HG03039 (cell line): ENCODE measurements at regions not wholly inside any gene's neighbourhood (a gene's known extent, or its start where the extent isn't known, plus 50 kb on each side); places are given as distances from the start of the nearest gene placed in this dataset.
"Not testable (repeated sequence)": the region's sequence is repeated elsewhere in the genome, so short reads cannot be mapped to it uniquely, and the experiment has no call there.

Experiments
- ATAC-seq: cut with Tn5 transposase; IDR thresholded peaks from one replicate; pipeline ENCODE4 v1.9.1; 2021; ENCODE audit warnings: mild to moderate bottlenecking, moderate library complexity; ENCODE audit not compliant: unreplicated experiment

DNA sequence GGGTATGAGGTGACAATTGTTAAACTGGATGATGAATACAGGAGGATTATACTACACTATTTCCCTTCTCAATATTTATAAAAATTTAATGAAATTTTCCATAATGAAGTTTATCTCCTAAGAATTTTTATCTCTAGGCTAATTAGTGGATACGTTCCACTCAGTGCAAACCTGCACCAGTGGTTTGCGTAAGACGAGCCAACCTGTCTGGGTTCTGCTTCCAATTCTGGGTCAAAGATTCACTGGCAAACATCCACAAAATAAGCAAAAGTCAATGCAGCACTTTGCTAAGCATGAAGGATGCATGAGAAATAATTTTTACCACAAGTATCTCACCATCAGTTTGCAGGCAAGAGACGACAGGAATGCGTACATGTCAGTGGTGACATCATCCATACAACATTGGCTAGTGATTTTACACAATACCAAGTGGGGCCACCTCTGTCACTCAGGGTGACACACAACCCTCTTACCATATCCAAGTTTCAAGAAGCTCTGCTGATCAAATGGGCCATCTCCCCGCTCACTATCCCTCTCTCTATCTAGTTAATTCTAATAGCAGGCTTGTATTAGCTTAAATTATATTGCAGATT, 51.7 kb downstream of the FAM50B start:
- ATAC-seq = no peak

DNA sequence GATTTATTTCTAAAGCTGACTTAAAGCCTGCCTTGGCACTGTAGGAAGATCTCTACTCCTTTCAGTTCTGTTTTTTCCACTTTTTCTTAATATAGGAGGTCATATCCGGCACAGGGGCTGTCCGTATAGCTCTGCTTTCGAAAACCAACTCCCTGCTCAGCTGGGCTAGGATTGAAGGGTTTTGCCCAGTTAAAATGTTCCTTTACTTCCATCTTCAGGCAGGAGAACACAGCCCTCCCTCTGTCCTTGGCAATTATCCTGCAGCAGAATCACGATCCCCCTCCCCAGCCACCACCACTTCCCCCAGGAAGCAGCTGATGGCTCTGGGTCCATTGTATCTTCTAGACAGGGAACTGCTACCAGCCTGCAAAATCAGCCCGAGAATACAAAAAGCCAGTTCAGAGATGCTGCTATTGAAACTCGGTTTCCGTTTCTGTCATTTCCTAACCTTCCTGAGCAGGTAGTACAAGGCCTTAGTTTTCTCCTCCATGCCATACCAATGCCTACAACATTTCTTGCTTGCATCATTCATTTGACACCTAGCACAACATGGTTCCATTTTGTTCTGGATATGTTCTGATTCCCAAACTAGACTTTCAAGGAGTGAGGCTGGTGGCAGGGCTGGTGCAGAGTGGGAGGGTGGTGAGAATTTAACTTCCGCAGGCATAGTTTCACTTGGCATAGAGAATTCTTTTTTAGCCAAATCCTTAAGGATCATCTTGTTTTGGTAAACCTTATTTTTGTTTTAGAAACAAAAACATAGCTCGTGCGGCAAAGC, 53.9 kb downstream of the FAM50B start:
- ATAC-seq = no peak

DNA sequence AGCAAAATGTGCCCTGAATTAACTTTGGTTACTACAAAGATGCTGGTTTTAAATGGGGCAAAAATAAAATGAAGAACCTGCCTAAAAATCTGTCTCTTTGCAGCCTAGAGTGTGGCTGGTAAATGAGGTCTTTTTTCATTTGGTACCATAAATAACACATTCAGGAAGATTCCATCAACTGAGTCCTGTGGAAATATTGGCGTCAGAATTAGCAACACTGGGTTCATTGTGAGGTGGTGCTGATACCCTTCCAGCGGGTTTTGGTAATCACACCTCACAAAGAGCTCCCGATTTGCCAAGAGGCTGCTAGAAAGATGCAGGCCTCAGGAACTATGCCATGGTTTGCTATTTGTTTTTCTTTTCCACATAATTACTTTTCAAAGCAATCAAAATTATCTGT, 55.3 kb downstream of the FAM50B start:
- ATAC-seq = no peak

DNA sequence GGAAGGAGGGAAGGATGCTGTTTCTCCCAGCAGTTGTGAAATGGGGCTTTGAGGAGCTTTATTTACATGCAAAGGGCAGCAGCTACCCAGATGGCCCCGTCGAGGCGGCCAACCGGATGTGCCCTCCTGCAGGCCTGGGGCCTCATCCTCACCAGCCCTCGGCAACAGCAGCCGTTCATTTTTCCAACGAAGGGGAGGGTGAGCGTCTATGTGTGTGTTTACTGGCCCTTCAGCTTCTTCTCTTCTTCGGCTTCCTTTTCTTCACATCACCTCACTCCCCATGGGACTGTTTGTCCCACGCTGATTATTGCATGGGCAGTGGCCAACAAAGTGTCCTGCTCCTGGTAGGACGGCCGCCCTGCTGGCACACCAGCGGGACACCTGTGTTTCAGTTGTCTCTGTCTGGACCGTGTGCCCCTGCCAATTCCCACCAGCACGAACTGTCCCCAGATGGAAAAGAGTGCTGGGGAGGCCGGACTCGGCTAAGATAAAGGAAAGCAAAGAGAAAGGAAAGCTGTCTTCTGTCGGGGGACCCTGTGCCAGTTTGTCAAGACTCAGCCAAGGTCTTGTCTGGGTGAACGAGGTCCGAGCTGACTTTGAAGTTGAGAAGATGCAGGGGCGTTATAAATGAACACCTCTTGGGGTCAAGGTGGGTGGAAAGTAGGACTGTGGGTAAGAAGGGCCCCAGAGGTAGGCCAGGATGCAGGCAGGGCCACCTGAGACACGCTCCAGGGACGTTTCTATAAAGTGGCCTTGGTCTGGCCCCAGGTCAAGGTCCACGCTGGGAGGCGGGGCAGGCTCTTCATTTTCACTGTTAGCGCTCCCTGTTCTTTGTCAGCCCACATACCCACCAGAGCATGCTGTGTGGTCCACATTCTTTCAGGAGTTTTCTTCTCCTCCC, 57.0 kb downstream of the FAM50B start:
- ATAC-seq = no peak

DNA sequence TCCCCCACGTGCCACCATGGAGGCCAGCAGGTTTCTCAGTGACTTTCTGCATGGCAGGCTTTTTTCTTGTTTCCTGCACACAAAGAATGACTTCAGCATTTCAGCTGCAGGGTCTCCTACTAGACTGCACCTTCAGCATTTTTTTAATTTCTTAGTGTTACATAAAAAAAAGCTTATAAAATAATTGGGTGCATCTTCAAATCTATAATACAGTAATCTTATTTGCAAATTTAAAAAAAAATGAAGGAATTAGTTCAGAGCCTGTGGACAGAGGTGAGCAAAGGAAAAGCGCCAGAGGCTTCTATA, 57.6 kb downstream of the FAM50B start:
- no peak for ATAC-seq

DNA sequence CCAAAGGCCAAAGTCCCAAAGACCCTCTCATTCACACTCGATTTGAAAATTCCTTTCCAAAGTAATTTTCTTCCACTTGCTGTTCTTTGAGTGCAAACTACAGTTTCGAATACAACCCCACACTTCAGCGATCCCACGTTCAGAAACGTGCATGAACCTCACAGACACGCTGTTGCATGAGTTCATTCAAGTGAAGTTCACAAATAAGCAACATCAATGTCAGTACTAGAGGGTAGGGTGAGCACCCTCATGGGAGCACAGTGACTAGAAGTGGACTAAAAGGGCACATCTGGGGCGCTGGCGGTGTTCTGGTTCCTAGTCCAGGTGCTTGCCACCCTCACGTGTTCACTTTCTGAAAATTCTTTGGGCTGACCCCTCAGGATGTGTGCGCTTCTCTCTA, 59.0 kb downstream of the FAM50B start:
- ATAC-seq = no peak

DNA sequence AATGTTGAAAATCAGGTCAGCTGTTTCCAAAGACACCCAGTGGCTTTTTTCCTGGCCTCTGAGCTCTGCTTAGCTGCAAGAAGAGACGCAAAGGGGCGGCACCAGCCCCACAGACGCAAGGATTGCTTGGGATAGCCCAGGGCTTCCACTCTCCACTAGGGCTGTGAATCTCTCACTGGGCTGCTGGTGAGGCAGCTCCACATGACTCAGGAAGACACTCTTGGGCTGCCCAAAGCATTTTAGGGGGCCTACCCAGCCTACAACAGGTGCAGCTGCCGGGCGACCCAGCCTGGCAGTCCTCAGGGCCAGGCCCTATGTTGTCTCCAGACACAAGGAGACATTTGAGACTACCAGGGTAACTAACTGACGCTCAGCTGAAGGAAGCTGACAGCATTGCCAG, 59.8 kb downstream of the FAM50B start:
- no peak for ATAC-seq

DNA sequence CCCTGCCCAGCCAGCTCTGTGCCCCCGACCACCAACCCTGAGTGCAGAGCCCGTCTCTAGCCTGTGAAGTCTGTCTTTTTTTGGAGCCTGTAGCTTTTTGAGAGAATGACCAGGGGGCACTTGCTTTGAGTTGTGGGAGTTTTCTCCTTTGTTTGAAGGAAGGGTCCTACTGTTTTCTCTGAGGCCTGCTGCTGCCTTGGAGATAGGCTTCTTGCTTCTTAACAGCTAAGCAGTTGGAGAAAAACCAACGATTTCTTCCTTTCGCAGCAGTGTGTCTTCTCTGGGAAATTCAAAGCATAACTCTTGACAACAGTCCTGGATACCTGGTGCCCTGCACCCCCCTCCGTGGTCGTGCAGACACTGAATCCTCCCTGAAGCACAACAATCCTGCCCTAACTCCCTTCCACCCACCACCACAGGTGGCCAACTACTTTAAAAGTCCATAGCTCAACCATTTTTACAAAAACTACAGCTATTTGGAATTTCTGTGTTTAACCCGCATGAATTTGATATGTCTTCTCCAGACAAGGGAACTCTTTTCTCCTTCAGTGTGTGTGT, 61.0 kb downstream of the FAM50B start:
- ATAC-seq = no peak

DNA sequence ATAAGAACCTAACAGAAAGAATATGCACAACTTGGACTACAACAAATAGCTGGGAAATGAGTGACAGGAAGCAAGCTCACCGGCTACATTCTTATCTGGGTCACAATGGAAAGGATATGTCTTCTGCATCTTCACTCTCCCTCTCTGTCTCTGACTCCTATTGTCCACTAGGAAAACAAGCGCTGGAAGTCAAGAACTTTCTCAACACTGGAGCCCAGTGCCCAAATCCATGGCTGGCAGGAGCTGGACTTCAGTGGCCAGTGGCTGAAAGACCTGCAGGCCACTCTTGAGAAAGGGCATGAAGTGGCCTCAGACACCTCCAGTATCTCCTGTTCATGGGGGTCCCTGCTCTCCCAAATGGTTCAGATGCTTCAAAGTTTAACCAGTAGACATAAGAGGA, 62.0 kb downstream of the FAM50B start:
- ATAC-seq = no peak

DNA sequence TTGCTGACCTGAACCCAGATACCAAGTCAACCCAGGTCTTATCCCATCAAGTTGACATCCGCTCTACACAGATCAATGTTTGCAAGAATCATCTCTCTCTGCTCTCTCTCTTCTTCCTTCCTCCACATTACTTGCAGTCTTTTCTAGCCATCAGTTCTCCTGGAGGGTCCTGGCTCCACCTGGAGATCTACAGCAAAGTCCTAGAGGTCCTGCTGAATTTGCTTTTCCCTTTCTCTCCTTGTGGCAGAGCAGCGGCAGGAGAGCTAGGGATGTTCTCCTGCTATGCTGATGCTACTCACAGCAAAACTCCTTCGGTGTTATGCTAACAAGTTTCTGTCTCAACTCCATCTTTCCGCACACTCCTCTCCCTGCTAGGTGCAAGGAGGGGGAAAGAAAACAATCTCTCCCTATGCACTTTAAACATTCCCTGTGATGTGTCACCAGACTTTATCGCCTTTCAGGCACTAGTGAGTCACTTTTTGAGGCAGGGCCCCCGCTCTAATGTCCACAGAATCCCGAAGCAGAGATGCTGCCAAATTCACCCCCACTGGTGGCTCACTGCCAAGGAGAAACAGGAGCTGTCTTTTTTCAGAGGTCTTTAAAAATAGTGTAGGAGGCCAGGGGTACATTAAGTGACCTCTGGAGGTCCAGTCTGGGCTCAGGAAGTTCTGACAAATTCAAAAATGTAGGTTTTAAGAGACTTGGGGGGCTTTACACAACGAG, 62.6 kb downstream of the FAM50B start:
- ATAC-seq = no peak

DNA sequence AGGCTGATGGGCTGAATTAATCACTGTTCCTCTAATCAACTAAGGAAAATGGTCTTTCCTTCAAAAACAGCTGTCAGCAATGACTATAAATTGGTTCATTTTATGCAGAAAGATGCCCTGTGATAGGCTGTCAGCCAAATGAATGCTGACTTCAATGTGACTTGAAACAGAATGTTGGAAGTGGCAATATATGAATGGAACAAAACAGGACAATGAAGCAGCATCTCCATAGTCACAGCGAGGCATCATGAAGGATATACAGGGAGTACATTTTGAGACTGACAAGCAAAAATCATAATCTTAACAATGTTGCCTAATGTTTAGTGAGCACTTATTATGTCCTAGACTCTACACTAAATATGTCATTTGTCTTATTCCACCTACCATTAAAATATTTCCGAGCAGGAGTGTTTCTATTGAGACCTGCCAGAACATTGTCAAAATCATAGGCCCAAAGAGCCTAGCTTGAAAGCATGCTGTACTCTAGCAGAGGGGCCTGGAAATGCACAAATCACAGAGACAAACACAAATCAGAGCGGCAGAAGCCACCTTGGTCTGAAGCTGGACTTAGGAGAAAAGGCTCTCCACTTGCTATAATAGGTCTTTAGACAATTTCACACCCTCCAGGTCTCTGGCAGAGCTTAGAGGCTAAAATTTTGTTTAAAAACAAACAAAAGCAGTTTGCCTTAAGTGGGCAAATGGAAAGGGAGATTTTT, 63.3 kb downstream of the FAM50B start:
- ATAC-seq = no peak

DNA sequence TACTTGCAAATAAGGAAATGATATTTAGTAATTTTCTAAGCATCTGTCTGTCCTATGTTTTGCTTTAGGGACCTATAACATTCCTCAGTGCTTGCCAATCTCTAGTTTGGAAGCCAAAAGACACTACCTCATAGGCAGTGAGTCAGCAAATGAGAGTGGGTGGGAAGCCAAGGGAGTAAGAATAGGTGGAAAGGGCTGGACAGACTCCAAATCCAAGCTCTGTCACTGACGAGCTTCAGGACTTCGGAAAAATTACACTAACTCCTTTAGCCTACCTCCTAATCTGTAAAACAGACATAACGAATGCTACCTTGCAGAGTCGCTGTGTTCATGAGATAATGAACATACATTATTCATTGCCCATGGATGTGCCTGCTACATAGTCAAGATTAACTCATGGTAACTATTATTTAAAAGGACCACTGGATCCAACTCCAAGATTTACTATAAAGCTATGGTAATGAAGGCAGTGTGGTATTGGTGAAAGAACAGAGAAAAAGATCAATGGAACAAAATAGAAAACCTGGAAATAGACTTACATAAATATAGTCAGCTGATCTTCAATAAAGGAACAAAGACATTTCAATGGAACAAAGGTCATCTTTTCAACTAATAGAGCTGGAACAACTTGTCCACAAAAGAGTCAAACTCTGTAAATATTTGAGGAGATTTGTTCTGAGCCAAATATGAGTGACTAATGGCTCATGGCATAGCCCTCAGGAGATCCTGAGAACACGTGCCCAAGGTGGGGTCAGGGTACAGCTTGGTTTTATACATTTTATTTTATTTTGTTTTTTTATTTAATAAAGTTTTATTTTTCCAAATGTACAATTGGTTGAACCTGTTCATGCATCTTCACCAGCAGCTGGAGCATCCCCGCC, 64.1 kb downstream of the FAM50B start:
- no peak for ATAC-seq

DNA sequence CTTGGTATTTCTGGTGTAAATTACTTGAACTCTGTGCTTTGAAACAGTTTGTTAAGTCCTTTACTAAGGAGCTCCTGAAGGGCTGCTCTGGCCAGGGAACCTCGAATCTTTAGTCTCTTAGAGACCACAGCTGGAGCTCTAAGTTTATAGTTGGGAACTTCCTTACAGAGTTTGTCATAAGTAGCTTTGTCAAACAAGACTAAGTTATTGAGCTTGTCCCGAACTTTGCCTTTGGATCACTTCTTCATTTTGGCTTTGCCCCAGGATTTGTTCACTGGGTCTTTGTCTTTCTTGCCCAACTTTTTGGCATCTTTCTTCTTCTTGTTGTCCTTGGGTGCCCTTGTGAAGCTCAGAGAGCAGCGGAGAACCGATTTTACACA, 64.8 kb downstream of the FAM50B start:
- ATAC-seq = no peak

DNA sequence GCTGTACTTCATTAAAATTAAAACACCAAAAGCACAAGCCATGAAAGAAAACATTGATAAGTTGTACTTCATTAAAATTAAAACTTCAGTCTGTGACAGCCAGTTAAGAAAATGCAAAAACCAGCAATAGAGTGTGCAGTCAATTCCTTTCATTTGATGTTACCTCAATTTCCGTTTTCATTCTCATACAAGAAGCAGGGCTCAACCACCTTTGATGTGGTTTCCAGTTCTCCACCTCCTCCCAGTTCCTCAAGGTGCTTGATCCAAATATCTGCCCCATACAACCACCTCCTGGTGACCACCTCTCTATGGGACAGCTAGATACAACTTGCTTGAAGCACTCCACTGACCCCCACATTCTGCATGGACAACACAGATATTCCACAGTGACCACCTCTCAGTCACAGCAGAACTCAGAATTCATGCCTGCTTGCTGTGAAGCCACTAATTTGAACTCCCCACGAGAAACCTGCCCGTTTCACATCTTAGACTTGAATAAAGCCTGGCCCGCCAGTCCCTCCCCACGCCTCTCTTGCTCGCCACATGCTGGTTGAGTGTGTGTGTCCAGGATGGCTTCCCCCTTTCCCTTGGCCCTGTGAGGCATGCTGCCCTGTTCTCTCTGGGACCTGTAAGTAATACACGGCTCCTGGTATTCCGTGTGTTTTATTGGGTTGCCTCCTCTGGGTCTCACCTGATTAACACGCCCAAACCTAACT, 66.1 kb downstream of the FAM50B start:
- no peak for ATAC-seq

DNA sequence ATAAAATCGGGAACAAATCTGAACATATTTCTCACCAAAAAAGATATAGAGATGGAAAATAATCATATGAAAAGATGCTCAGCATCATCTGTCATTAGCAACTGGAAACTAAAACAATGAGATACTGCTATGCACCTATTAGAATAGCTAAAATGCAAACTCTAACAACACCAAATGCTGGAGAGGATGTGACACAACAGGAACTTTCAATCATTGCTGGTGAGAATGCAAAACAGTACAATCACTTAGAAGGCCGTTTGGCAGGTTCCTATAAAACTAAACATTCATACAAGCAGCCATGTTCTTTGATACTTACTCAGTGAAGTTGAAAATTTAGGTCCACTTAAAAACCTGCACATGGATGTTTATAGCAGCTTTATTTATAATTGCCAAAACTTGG, 67.0 kb downstream of the FAM50B start:
- ATAC-seq = no peak

DNA sequence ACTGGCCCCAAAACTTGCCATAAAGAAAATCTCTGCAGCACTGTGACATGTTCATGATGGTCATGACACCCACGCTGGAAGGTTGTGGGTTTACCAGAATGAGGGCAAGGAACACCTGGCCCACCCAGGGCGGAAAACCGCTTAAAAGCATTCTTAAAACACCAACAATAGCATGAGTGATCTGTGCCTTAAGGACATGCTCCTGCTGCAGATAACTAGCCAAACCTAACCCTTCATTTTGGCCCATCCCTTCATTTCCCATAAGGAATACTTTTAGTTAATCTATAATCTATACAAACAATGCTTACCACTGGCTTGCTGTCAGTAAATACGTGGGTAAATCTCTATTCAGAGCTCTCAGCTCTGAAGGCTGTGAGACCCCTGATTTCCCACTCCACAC, 67.6 kb downstream of the FAM50B start:
- ATAC-seq = not testable (repeated sequence)

DNA sequence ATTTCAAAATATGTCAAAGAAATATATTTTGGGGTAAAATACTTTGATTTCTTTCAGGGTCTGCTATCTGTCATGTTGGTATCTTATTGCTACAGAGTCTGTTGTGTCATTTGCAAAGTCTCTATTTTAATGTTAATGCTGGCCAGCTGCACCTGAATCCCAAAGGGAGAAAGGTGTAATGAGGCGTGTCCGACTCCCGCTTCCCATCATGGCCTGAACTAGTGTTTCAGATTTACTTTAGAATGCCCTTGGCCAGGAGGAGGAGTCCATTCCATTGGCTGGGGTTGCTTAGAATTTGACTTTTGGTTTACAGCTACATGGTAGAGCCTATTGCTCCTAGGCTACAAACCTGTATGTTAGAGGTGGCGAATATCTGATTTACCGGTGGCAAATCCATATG, 69.3 kb downstream of the FAM50B start:
- no peak for ATAC-seq

DNA sequence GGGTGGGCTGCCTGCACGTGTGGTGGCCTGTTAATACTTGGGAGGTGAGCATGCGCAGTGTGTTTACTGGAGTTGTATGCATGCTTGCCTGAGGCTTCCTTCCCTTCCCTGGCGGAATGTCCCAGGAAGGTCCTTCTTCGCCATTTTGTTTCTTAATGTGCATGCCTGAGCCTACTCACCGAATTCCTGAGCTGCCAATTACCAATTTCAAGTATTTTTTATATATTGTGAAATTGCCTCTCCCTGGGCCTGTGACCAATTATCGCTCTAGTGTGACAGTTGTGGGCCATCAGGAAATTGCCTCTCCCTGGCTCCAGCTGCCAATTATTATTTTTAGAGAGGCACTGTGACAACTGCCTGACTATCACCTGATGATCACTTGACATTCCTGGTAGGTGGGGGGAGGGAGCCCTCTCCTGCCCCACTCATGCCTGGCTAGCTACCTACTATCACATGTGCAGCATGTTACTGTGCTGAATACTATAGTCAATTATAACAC, 70.0 kb downstream of the FAM50B start:
- no peak for ATAC-seq

DNA sequence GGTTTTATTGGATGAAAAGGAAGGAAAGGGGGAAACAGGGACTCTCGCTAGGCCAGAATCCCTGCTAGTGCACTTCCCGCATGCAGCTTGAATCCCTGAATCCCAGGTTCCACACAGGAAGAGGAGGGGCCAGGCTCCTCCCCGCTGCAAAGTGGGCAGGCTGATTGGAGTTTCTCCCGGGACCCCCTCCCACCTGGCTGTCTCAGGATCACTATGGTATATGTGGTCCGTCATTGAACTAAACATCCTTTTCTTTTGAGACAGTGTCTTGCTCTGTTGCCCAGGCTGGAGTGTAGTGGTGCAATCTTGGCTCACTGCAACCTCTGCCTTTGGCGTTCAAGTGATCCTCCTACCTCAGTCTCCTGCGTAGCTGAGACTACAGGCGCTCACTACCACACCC, 70.7 kb downstream of the FAM50B start:
- ATAC-seq = no peak
